Left ventricle myocardium superior (tissue), 1 donor: ENCODE measurements at regions not wholly inside any gene's neighbourhood (a gene's known extent, or its start where the extent isn't known, plus 50 kb on each side); places are given as distances from the start of the nearest gene placed in this dataset.

Experiments used
- ATAC-seq: fragments of 200-7000 bp; cut with Tn5 transposase; one replicate; pipeline ENCODE4 v1.9.1; 2020; ENCODE audit warnings: mild to moderate bottlenecking, moderate library complexity
- DNase-seq: peaks from one replicate; pipeline ENCODE4 v3.0.0-alpha.2; 2020
- intact Hi-C: fragments of 100-400 bp; cut with micrococcal nuclease; formaldehyde crosslinking; loops from one replicate; pipeline ENCODE4 v1.11.0; 2022
- donor health status: DM: no; HTN: yes; CAD: no; lungs with severe emphysema.

DNA sequence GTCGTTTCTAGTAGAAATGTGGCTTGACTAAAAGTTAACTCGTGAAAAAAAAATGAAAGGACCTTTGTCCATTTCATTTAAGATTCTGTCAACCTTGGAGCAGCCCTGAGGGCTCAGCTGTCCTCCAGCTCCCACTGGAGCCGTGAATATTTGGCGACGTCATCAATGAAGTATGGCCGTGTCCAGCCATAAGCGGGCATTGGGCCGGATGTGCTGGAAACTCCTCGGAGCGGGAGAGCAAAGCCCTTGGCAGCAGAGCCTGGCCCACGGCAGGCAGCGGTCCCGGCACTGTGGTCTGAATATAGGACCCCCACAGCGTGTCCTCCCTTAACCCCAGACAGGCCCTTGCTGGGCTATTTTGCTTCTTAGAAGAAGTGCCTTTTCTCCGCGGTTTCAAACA is 50.0 kb downstream of the JAKMIP3 start:
- DNase-seq (peak; percentile 60), ATAC-seq (peak; percentile 64)

GRCh38 chr10:132117146-132117545 is 51.4 kb downstream of the JAKMIP3 start:
- DNase-seq (no peak), ATAC-seq (no peak)
- intact Hi-C loops, result no loop called here

More for the DNA sequence above, 50.0 kb downstream of the JAKMIP3 start:
- intact Hi-C loops, result no loop called here

DNA sequence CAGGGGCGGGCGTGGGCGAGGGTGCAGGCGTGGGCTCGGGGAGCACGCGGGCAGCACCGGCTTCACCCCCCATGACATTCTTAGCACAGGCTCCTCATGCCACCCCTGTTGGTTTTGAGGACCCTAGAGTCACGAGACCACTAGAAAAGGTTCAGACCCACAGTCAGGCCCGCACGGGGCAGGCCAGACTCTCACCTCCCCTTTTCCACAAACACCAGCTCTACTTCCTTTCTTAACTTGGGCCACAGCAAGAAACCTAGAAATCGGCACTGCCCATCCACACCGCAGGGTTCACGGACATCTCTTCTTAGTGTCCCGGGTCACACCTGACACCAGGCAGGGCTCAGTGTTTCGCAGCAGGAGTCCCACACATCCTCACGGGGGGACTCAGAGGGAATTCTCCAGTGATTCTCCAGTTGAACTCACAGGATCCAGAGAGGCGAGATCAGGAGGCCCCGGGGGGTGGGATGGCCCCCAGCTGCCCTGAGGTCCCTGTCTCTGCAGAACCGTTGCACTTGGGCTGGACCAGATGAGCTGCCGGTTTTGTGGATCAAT is 52.0 kb downstream of the JAKMIP3 start:
- DNase-seq, result no peak
- intact Hi-C loops, result no loop called here
- ATAC-seq, result no peak

- intact Hi-C loops, result no loop called here
- no peak for ATAC-seq
- DNase-seq, result no peak
These were observed 52.6 kb downstream of the JAKMIP3 start for GRCh38 chr10:132118366-132118765.

DNA sequence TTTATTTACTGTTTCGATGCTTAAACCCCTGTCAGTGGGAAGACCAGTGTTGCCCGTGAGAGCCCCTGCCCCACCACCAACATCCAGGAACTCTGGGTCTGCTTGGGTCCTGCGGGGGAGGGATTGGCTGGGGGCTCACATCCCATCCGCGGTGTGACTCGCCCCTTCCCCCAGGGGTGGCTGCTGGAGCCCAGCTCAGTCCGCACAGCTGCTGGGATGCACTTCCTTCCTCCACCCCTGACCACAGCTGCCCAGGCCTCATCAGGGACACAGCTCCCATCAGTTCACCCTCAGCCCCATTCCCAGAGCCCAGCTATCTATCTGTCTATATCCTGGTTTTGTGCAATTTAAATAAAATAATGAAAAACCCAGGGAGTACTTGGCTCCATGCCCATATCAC is 54.5 kb downstream of the JAKMIP3 start:
- ATAC-seq (no peak), DNase-seq (no peak)
- intact Hi-C loops, result no loop called here

- DNase-seq (peak; percentile 18), ATAC-seq (no peak)
- intact Hi-C loops, result no loop called here
These were observed 55.2 kb downstream of the JAKMIP3 start for GRCh38 chr10:132120734-132121510.

GRCh38 chr10:132121511-132121830 is 55.7 kb downstream of the JAKMIP3 start:
- peak; percentile 9 for DNase-seq
- intact Hi-C loops, result no loop called here
- ATAC-seq, result no peak

DNA sequence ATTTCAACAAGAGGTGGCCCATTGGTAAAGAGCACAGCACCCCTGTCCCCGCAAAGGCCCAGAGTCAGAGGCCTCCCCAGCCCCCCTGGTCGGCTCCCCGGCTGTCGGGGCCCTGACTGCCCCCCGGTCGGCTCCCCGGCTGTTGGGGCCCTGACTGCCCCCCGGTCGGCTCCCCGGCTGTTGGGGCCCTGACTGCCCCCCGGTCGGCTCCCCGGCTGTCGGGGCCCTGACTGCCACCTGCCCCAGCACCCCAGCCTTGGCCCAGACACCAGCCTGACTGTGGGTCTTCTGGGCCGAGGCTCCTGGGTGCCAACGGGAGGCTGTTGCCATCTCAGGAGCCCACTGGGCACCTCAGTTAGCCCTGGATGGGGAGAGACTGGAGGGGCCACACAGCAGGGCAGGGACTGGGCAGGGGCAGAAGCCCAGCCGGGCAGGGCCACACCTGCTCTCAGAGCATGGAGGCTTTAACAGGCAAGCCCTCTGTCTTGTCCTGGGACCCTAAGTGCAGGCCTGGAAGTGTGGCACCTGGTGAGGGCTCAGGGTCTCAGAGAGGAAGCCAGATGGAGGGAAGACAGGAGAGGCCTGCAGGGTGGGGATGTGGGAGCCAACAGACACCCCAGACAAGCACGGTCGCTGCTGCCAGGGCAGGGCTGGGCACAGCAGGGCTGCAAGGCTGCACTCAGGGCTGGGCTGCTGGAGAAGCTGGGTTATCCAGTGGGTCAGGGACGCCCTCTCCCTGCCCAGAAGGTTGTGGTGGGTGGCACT is 56.5 kb downstream of the JAKMIP3 start:
- ATAC-seq (no peak), DNase-seq (peak; percentile 18)
- intact Hi-C loops, result no loop called here

GRCh38 chr10:132122939-132123445 is 57.2 kb downstream of the JAKMIP3 start:
- intact Hi-C loops, result no loop called here
- ATAC-seq (no peak), DNase-seq (peak; percentile 8)

- DNase-seq (peak; percentile 16), ATAC-seq (no peak)
- intact Hi-C loops, result no loop called here
These were observed 57.9 kb downstream of the JAKMIP3 start for GRCh38 chr10:132123606-132124005.

- intact Hi-C loops, result no loop called here
- DNase-seq (peak; percentile 28), ATAC-seq (no peak)
These were observed 58.6 kb downstream of the JAKMIP3 start for GRCh38 chr10:132124201-132124920.

- ATAC-seq (no peak), DNase-seq (no peak)
- intact Hi-C loops, result no loop called here
These were observed 57.3 kb upstream of the DPYSL4 start for GRCh38 chr10:132129431-132129830.

DNA sequence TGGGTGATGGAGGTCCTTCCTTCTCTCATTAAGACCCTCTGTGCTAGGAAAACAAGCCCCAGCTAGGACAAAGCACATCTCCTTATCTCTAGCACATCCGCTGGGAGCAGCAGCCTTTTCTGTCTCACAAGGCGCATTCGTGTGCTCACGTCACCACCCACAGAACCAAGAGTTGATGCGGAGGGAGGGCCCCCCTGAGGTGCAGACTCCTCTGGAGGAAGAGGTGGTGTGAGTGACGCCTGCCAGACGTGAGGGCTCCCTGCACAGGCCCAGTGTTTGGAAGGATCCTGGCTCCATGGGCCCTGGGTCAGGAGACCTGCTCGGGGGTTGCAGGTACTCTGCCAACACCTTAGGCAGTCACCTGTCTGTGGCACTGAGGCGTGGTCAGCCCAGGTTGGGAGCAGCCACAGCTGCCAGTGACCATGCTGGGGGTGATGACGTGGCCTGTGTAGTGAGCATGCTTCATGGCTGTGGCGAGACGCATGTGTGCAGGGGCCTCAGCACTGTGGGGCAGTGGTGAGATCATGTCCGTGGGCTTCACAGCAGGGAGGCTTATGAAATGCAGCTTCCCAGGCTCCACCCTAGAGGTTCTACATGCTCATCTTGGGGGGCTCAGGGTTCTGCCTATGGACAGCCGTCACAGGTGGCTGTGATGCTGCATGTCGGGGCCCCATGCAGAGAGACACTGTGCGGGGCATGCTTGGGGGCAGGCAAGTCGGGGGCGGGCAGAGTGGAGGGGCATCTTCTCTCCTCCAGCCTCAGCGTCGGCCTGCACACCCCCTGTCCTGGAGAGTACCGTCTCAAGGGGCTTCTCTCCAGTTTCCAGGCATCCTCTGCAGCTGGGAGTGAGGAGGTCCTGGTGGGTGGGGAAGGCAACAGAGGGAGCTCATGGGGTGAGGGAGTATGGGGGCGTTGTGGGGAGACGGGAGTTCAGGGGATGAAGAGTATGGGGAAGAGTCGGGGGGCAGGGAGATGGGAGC is 56.2 kb upstream of the DPYSL4 start:
- DNase-seq, result no peak
- intact Hi-C loops, result no loop called here
- ATAC-seq, result no peak

DNA sequence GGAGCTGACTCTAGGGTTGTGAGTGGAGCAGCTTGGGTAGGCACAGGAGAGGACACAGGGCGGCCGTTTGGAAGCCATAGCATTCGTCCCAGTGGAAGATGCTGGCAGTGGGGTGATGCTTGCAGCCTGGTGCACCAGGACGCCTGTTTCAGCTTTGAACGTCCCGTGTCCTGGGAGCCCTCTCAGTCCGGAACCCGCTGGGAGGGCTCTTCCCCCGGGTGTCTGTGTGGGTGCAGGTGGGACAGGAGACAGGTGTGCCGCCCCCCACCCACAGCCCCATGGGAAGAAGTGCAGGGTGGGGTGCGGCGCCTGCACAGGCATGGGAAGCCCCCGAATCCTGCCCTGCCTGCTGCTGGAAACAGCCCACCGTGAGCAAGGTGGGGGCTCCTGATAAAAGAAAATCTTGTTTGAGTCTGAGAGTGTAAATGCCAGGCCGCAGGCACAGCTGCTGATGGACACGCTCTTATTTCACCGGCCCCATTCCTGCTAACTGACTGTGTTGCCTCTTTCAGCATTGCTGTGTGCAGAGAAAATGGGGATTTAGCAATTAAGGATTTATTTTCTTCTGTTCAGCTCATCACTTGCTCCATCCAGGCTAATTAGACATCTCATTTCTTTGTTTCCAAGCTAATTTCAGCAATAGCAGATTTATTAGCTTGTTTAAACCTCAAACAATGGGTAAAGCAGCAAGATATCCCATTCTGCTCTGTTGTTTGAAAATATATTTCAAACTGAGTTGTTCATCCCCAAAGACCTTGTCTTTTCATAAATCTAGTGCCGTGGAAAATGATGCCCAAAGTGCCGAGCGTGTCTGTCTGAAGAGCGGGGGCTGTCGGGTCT is 54.9 kb upstream of the DPYSL4 start:
- intact Hi-C loops, result no loop called here
- DNase-seq (peak; percentile 20), ATAC-seq (no peak)

DNA sequence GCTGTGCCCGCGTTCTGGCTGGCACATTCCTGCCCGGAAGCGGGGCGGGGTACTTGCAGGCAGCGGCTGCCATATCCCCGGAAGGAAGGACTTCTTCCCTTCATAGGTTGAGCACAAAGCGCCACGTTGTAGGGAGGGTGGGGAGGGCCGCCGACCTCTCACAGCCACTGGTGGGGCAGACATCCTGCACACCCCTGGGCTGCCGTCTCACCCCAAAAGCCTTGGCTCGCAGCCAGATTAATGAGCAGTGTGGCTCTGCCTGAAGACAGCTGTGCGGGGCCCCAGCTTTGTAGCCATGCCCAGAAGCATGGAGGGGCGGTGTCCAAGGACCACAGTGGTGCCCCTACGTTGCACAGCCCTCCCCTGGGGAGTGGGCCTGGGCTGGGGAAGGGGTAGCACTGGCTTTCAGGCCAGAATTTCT is 54.3 kb upstream of the DPYSL4 start:
- intact Hi-C loops, result no loop called here
- DNase-seq (peak; percentile 26), ATAC-seq (no peak)

DNA sequence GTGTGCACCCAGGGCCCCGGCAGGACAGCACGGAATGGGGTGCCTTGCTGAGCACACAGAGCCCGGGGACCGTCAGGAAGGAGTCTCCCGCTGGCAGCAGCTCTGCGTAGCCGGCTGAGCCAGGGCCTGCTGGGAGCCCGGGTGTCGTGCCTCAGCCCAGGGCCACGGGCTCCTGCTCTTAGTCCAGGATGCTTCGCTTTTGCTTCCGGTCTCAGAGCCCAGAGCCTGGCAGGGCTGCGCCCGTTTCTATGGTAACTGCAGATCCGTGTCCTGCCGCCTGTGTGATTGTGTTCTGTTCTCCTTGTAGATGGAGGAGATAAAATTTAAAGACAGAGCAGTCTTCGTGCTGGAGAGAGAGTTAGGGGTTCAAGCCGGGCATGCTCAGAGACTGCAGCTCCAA is 53.7 kb upstream of the DPYSL4 start:
- intact Hi-C loops, result no loop called here
- peak; percentile 15 for DNase-seq
- no peak for ATAC-seq

- DNase-seq, result peak; percentile 15
- intact Hi-C loops, result no loop called here
- ATAC-seq, result no peak
These were observed 53.1 kb upstream of the DPYSL4 start for GRCh38 chr10:132133449-132134240.
